ENCODE measurements at regions not wholly inside any gene's neighbourhood (a gene's known extent, or its start where the extent isn't known, plus 50 kb on each side); places are given as distances from the start of the nearest gene placed in this dataset.
"Not testable (repeated sequence)": the region's sequence is repeated elsewhere in the genome, so short reads cannot be mapped to it uniquely, and the experiment has no call there.

DNA sequence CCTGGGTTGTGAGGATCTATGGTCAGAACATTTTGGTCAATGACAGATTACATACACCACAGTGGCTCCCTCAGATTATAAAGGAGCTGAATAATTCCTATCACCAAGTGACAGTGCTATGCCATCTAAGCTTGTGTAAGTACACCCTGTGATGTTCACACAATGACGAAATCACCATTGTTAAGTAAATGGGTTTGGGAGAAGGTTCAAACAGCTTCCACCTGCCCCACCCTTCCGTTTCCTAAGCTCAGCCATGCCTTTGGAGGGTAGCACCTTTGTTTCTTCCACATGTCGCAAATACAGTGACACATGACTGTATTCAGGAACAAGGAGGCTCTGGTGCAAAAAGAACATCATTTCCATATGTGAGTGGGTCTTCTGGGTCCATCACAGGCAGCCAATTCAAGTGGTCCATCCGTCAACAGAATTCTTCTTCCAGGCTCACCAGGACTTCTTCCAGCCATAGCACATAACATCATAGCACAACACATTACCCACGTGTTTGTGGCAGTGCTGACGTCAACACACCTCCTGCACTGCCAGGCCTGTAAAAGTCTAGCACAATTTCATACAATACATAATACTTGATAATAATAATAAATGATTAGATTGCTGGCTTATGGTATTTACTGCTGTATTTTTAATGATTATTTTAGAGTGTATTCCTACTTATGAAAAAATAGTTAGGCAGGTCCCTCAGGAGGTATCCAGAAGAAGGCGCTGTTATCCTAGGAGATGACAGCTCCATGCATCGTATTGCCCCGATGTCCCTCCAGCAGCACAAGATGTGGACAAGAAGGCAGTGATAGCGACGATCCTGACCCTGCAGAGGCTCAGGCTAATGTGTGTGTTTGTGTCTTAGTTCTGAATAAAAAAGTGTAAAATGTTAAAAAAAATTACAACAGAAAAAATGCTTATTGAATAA is 264.8 kb downstream of the ANAPC1 start:
- H3K4me1 ChIP-seq (replicated peaks), result peaks cover 21% of the 10 kb centered on the region
- H3K9me3 ChIP-seq (replicated peaks), result no peaks in the 10 kb centered on the region; the same call in 1 of the 2 replicates
- no peak overlapping the region for H3K27ac ChIP-seq
- H3K27me3 ChIP-seq (replicated peaks), result no peaks in the 10 kb centered on the region
- H3K36me3 ChIP-seq, result no peaks in the 10 kb centered on the region
- no peak for DNase-seq (ENCODE audit: low read depth in 1 of 2, low spot score in 2 of 2)
- H3K4me3 ChIP-seq, result no peak overlapping the region

DNA sequence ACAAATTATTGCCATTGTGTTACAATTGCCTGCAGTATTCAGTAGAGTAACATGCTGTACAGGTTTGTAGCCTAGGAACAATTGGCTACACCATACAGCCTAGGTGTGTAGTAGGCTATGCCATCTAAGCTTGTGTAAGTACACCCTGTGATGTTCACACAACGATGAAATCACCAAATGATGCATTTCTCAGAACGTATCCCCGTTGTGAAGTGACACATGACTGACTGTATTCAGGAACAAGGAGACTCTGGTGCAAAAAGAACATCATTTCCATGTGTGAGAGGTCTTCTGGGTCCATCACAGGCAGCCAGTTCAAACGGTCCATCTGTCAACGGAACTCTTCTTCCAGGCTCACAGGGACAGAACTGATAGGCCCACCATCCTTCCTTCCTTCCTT is 263.7 kb downstream of the ANAPC1 start:
- Histone ChIP-seq H3K4me3 (no peak overlapping the region), H3K27ac (no peak overlapping the region)
- no peak for DNase-seq (ENCODE audit: low read depth in 1 of 2, low spot score in 2 of 2)

GRCh38 chr2:111622859-111623258 is 261.1 kb downstream of the ANAPC1 start:
- H3K4me1 ChIP-seq (replicated peaks), result peaks cover 39% of the 10 kb centered on the region
- no peaks in the 10 kb centered on the region; the same call in 1 of the 2 replicates for H3K9me3 ChIP-seq (replicated peaks)
- H3K36me3 ChIP-seq, result no peaks in the 10 kb centered on the region
- H3K4me3 ChIP-seq, result no peak overlapping the region
- no peaks in the 10 kb centered on the region for H3K27me3 ChIP-seq (replicated peaks)
- DNase-seq (ENCODE audit: low read depth in 1 of 2, low spot score in 2 of 2), result no peak
- no peak overlapping the region for H3K27ac ChIP-seq

More for the DNA sequence above, 263.7 kb downstream of the ANAPC1 start:
- Histone ChIP-seq H3K4me1 (replicated peaks) (peaks cover 31% of the 10 kb centered on the region), H3K36me3 (no peaks in the 10 kb centered on the region), H3K9me3 (replicated peaks) (no peaks in the 10 kb centered on the region; the same call in 1 of the 2 replicates), H3K27me3 (replicated peaks) (no peaks in the 10 kb centered on the region)

DNA sequence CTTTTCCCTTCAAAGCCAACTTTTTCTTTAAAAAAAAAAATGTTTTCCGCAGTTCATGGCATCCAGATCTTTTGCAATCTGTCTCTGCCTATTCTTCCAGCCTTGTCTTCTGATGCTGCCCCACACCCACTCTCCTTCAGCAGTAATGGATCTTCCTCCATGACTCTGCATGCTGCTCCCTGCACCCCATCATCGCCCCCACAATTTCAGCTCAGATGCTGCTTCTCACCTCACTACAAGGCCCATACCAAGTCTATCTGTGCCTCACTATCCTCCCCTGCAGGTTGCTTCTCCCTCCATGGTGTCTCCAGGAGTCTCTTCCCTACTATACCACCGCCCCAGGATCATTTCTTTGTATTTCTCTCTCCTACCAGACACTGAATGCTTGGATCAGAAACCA is 260.6 kb downstream of the ANAPC1 start:
- H3K4me1 ChIP-seq (replicated peaks), result peaks cover 34% of the 10 kb centered on the region
- H3K4me3 ChIP-seq, result no peak overlapping the region
- DNase-seq (ENCODE audit: low read depth in 1 of 2, low spot score in 2 of 2), result no peak
- no peaks in the 10 kb centered on the region; the same call in 1 of the 2 replicates for H3K9me3 ChIP-seq (replicated peaks)
- H3K27me3 ChIP-seq (replicated peaks), result no peaks in the 10 kb centered on the region
- no peak overlapping the region for H3K27ac ChIP-seq
- no peaks in the 10 kb centered on the region for H3K36me3 ChIP-seq

DNA sequence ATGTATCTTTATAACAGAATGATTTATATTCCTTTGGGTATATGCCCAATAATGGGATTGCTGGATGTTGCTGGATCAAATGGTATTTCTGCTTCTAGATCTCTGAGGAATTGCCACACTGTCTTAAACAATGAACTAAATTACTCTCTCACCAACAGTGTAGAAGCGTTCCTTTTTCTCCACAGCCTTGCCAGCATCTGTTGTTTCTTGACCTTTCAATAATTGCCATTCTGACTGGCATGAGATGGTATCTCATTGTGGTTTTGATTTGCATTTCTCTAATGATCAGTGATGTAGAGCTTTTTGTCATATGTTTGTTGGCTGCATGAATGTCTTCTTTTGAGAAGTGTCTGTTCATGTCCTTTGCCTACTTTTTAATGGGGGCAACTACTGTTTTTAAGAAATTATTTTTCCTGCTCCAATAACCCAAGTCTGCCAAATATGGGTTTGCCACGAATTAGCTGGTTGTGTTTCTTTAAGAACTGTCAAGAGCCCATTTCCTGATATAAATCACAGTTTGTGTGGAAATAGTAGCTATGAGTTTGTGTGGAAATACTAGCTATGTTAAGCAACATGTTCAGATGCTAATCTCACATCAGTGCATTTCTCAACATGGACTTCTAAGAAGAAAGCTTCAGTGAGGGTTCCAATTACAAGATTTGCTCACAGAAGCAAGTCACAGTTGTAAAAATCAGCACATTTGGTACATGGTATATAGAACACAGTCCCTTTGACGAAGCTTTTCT is 259.4 kb downstream of the ANAPC1 start:
- no peak for DNase-seq (ENCODE audit: low read depth in 1 of 2, low spot score in 2 of 2)
- Histone ChIP-seq H3K9me3 (replicated peaks) (peaks cover 6% of the 10 kb centered on the region), H3K4me3 (no peak overlapping the region), H3K27me3 (replicated peaks) (no peaks in the 10 kb centered on the region), H3K27ac (no peak overlapping the region; the same call in 1 of the 2 replicates), H3K36me3 (no peaks in the 10 kb centered on the region), H3K4me1 (replicated peaks) (peaks cover 34% of the 10 kb centered on the region)

GRCh38 chr2:111625157-111625537 is 258.8 kb downstream of the ANAPC1 start:
- H3K27me3 ChIP-seq (replicated peaks), result not testable (repeated sequence)
- H3K27ac ChIP-seq, result peak overlapping the region; percentile 40; the same call in 1 of the 2 replicates

GRCh38 chr2:111626037-111626864 is 257.7 kb downstream of the ANAPC1 start:
- no peaks in the 10 kb centered on the region for H3K27me3 ChIP-seq (replicated peaks)
- peak overlapping the region; percentile 40 for H3K27ac ChIP-seq
- peak in 1 of 2 experiments; percentile 82 for DNase-seq (ENCODE audit: low read depth in 1 of 2, low spot score in 2 of 2)
- H3K36me3 ChIP-seq, result no peaks in the 10 kb centered on the region
- H3K4me3 ChIP-seq, result no peak overlapping the region
- peaks cover 34% of the 10 kb centered on the region for H3K4me1 ChIP-seq (replicated peaks)
- peaks cover 6% of the 10 kb centered on the region for H3K9me3 ChIP-seq (replicated peaks)

More at GRCh38 chr2:111625157-111625537, 258.8 kb downstream of the ANAPC1 start:
- H3K36me3 ChIP-seq; H3K9me3 ChIP-seq (replicated peaks); H3K4me3 ChIP-seq; DNase-seq (ENCODE audit: low read depth in 1 of 2, low spot score in 2 of 2): not testable (repeated sequence)
- peaks cover 34% of the 10 kb centered on the region for H3K4me1 ChIP-seq (replicated peaks)

DNA sequence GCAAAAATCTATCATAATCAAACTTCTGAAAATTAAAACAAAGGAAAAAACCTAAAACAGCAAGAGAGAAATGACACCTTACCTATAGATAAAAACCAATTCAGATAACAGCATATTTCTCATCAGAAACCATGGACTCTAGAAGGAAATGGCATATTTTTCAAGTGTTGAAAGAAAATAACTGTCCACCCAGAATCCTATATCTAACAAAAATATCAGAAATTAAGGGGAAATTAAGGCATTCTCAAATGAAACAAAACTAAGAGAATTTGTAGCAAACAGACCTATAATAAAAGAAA is 257.2 kb downstream of the ANAPC1 start:
- Histone ChIP-seq H3K4me1 (replicated peaks) (peaks cover 34% of the 10 kb centered on the region), H3K27me3 (replicated peaks) (no peaks in the 10 kb centered on the region), H3K27ac (peak overlapping the region; percentile 40), H3K36me3 (no peaks in the 10 kb centered on the region), H3K9me3 (replicated peaks) (peaks cover 6% of the 10 kb centered on the region), H3K4me3 (no peak overlapping the region)
- DNase-seq (ENCODE audit: low read depth in 1 of 2, low spot score in 2 of 2), result no peak

- peak overlapping the region; percentile 40 for H3K27ac ChIP-seq
- DNase-seq (ENCODE audit: low read depth in 1 of 2, low spot score in 2 of 2), result no peak
These were observed 256.7 kb downstream of the ANAPC1 start for GRCh38 chr2:111627256-111627655.

DNA sequence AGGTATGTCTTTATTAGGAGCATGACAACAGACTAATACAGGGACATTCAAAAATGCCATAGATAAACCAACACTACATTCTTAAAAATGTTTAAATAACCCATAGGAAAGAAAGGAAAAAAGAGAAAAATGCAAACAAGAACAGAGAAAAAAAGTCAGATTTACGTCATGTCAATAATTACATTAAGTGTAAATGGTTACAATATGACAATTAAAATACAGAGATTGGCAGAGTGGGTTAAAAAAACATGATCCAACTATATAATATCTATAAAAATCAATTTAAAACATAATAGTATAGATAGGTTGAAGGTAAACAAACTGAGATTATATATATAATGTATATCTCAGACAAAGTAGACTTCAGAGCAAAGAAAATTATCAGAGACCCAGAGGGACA is 255.8 kb downstream of the ANAPC1 start:
- Histone ChIP-seq H3K4me3 (no peak overlapping the region), H3K4me1 (replicated peaks) (peaks cover 34% of the 10 kb centered on the region), H3K36me3 (no peaks in the 10 kb centered on the region), H3K9me3 (replicated peaks) (peaks cover 6% of the 10 kb centered on the region), H3K27ac (no peak overlapping the region), H3K27me3 (replicated peaks) (no peaks in the 10 kb centered on the region)
- no peak for DNase-seq (ENCODE audit: low read depth in 1 of 2, low spot score in 2 of 2)

More at GRCh38 chr2:111627256-111627655, 256.7 kb downstream of the ANAPC1 start:
- Histone ChIP-seq H3K4me3 (no peak overlapping the region), H3K4me1 (replicated peaks) (peaks cover 34% of the 10 kb centered on the region), H3K27me3 (replicated peaks) (no peaks in the 10 kb centered on the region), H3K9me3 (replicated peaks) (peaks cover 6% of the 10 kb centered on the region), H3K36me3 (no peaks in the 10 kb centered on the region)

DNA sequence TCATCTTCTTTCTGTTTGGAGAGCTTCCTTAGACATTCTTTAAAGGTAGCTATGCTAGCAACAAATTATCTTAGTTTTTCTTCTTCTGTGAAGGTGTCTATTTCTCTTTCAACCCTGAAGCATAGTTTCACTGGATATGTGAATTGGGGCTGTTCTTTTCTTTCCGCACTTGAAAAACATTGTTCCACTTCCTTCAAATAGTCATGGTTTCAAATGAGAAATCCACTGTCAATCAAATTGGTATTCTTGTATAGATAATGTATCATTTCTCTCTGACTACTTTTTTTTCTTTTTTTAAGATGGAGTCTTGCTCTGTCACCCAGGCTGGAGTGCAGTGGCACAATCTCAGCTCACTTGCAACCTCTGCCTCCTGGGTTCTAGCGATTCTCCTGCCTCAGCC is 254.0 kb downstream of the ANAPC1 start:
- H3K9me3 ChIP-seq (replicated peaks), result peaks cover 6% of the 10 kb centered on the region
- H3K4me3 ChIP-seq, result no peak overlapping the region
- DNase-seq (ENCODE audit: low read depth in 1 of 2, low spot score in 2 of 2), result no peak
- H3K36me3 ChIP-seq, result no peaks in the 10 kb centered on the region
- H3K27ac ChIP-seq, result no peak overlapping the region
- peaks cover 24% of the 10 kb centered on the region for H3K4me1 ChIP-seq (replicated peaks)
- no peaks in the 10 kb centered on the region for H3K27me3 ChIP-seq (replicated peaks)

- no peak for DNase-seq (ENCODE audit: low read depth in 1 of 2, low spot score in 2 of 2)
- H3K9me3 ChIP-seq (replicated peaks), result peaks cover 8% of the 10 kb centered on the region
- no peak overlapping the region for H3K4me3 ChIP-seq
- no peaks in the 10 kb centered on the region for H3K4me1 ChIP-seq (replicated peaks)
- no peak overlapping the region for H3K27ac ChIP-seq
- H3K27me3 ChIP-seq (replicated peaks), result no peaks in the 10 kb centered on the region
- no peaks in the 10 kb centered on the region for H3K36me3 ChIP-seq
These were observed 251.3 kb downstream of the ANAPC1 start for GRCh38 chr2:111632661-111633060.

DNA sequence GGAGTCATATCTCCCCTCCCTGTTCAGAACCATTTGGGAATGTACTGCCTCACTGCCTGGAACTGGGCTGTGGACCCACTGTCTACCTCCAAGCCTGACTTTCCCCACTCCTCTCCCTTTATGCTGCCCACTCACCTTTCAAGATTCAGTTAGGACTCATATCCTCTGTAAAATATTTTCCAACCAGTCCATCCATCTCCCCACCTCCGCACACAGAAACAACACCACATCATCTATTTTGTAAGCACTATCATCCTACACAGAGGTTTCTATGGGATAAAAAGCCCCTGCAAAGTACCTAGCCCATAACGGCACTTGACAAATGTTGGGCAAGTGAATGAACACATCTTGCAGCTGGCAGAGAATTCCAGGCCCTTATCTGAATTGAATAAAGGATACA is 250.8 kb downstream of the ANAPC1 start:
- Histone ChIP-seq H3K4me1 (replicated peaks) (no peaks in the 10 kb centered on the region), H3K27ac (no peak overlapping the region), H3K9me3 (replicated peaks) (peaks cover 8% of the 10 kb centered on the region), H3K4me3 (no peak overlapping the region), H3K36me3 (no peaks in the 10 kb centered on the region), H3K27me3 (replicated peaks) (no peaks in the 10 kb centered on the region)
- no peak for DNase-seq (ENCODE audit: low read depth in 1 of 2, low spot score in 2 of 2)

Measured in SJSA1 (cell line).